ENCODE measurements at regions not wholly inside any gene's neighbourhood (a gene's known extent, or its start where the extent isn't known, plus 50 kb on each side); places are given as distances from the start of the nearest gene placed in this dataset.

DNA sequence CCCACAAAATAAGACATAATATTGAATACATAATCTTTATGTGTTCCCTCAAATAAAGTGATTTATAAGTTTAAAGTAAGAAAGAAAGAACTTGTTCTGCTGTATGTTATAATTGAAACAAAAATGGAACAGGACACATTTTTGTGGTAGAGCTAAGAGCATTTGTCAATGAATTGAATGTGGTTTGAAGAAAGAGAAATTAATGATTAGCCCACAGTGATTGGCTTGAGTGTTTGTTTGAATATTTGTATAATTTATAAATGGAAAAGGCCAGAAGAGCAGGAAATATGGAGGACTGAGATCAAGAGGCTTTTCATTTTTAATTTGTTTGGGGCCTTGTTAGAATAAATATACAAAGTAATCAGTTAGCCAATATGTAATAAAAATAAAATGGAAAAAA is 395.1 kb upstream of the CDH19 start:
- no peak for DNase-seq
- no peaks in the 10 kb centered on the region for H3K27me3 ChIP-seq (ENCODE audit: control insufficient read depth, insufficient read depth, low read length)
- no peak overlapping the region for H3K4me3 ChIP-seq (ENCODE audit: low read length)

DNA sequence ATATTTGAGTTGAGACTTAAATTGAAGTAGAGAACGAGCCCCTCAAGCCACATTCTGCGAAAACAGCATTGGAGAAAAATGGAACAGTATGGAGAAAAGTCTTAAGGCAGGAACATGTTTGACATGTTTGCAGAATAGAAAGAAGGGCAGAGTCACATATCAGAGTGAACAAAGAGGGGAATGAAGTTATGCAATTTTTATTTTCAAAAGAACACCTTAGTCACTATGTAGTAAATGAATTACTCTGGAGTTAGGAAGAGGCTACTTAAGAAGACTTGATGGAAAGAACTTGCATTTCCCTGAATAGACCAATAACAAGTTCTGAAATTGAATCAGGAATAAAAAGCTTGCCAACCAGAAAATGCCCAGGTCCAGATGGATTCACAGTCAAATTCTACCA is 391.4 kb upstream of the CDH19 start:
- Histone ChIP-seq H3K4me1 (ENCODE audit: control insufficient read depth, insufficient read depth, low read length) (no peaks in the 10 kb centered on the region), H3K27ac (ENCODE audit: low read length) (no peak overlapping the region), H3K36me3 (ENCODE audit: control insufficient read depth, insufficient read depth, low read length) (no peaks in the 10 kb centered on the region), H3K9me3 (ENCODE audit: control insufficient read depth, low read depth, low read length) (no peaks in the 10 kb centered on the region), H3K4me3 (ENCODE audit: low read length) (no peak overlapping the region), H3K27me3 (ENCODE audit: control insufficient read depth, insufficient read depth, low read length) (no peaks in the 10 kb centered on the region)
- WGBS (ENCODE audit: insufficient coverage, low lambda C conversion rate) = 86% methylated on average over 2 of the region's 2 CpGs
- no peak for DNase-seq

More for the DNA sequence above, 395.1 kb upstream of the CDH19 start:
- Histone ChIP-seq H3K4me1 (ENCODE audit: control insufficient read depth, insufficient read depth, low read length) (no peaks in the 10 kb centered on the region), H3K27ac (ENCODE audit: low read length) (no peak overlapping the region), H3K36me3 (ENCODE audit: control insufficient read depth, insufficient read depth, low read length) (no peaks in the 10 kb centered on the region), H3K9me3 (ENCODE audit: control insufficient read depth, low read depth, low read length) (no peaks in the 10 kb centered on the region)

DNA sequence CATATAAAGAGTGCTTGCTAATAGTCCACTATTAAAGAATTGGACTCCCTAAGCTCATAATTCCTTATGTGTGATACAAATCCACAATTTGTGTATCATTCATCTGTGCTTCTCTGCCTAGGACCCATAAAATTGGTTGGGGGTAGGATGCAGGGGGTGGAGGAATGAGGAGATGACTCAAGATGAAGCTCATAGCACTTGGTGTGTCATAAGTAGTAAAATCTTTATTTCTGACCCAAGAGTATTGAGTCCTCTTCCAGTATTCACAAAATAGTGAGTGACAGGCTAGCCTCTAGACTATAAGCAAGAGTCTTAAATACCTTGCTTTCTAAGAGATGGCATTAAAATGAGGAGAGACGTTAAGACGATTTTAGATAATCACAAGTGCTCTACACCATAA is 390.9 kb upstream of the CDH19 start:
- H3K4me3 ChIP-seq (ENCODE audit: low read length) = no peak overlapping the region
- no CpG with 5 or more reads among the region's 2 CpGs for WGBS (ENCODE audit: insufficient coverage, low lambda C conversion rate)
- H3K9me3 ChIP-seq (ENCODE audit: control insufficient read depth, low read depth, low read length) = no peaks in the 10 kb centered on the region
- H3K4me1 ChIP-seq (ENCODE audit: control insufficient read depth, insufficient read depth, low read length) = no peaks in the 10 kb centered on the region
- DNase-seq = no peak
- H3K27me3 ChIP-seq (ENCODE audit: control insufficient read depth, insufficient read depth, low read length) = no peaks in the 10 kb centered on the region
- H3K36me3 ChIP-seq (ENCODE audit: control insufficient read depth, insufficient read depth, low read length) = no peaks in the 10 kb centered on the region
- H3K27ac ChIP-seq (ENCODE audit: low read length) = no peak overlapping the region

DNA sequence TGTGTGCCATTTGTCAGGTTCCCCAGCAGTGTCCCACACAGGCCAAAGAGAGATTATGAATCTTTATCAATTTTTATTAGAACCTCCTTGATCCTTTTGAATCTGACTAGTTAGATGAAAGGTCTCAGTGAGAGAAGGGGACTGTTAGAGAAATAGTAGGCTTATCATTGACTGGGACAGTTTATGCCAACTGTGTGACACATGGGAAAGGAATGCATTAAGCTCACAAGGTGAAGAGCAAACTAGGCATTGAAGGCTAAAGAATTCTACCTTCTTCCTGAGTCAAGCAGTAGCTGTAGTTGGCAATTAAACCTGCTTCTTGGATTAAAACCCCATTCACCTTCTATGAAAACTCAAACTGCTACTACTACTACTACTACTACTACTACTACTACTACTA is 389.6 kb upstream of the CDH19 start:
- no peaks in the 10 kb centered on the region for H3K9me3 ChIP-seq (ENCODE audit: control insufficient read depth, low read depth, low read length)
- no peak overlapping the region for H3K4me3 ChIP-seq (ENCODE audit: low read length)
- H3K27me3 ChIP-seq (ENCODE audit: control insufficient read depth, insufficient read depth, low read length) = no peaks in the 10 kb centered on the region
- H3K36me3 ChIP-seq (ENCODE audit: control insufficient read depth, insufficient read depth, low read length) = no peaks in the 10 kb centered on the region
- H3K27ac ChIP-seq (ENCODE audit: low read length) = no peak overlapping the region
- H3K4me1 ChIP-seq (ENCODE audit: control insufficient read depth, insufficient read depth, low read length) = no peaks in the 10 kb centered on the region
- DNase-seq = no peak

DNA sequence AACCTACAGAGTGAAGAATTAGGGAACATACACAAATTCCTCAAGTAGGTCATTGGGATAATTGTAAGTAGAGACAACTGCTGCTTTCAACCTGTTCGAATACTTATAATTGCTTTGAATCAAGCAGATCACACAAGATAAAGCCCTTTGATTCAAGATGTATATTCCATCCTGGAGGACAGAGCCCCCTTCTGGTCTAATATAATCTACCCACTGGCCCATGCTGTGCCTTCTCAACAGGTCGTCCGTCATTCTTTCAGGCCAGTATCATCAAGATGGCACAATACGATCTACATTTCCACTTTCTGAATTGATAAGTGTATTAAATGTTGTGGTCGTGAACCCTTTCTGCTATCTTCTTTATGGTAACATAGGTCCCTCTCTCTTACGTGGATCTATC is 387.0 kb upstream of the CDH19 start:
- no peaks in the 10 kb centered on the region for H3K9me3 ChIP-seq (ENCODE audit: control insufficient read depth, low read depth, low read length)
- H3K36me3 ChIP-seq (ENCODE audit: control insufficient read depth, insufficient read depth, low read length) = no peaks in the 10 kb centered on the region
- no peak overlapping the region for H3K27ac ChIP-seq (ENCODE audit: low read length)
- WGBS (ENCODE audit: insufficient coverage, low lambda C conversion rate) = 82% methylated on average over 4 of the region's 6 CpGs
- no peaks in the 10 kb centered on the region for H3K27me3 ChIP-seq (ENCODE audit: control insufficient read depth, insufficient read depth, low read length)
- DNase-seq = no peak
- no peaks in the 10 kb centered on the region for H3K4me1 ChIP-seq (ENCODE audit: control insufficient read depth, insufficient read depth, low read length)
- H3K4me3 ChIP-seq (ENCODE audit: low read length) = no peak overlapping the region

DNA sequence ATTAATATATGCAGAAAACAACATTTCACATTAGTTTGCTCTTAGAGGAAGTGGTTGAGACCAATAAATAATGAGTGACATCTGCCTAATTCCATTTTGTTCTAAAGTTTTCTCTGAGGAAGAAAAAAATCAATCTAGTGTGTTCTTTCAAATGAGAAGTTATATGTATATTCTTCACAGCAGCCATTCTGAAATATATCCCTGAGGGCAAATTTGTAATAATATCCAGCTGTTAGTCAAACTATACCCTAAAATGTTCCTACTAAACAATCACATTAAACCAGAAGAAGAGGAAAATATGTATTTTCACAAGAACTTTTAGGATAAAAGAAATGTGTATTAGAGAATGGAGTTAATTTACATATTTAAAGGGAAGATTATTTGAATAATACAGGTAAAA is 375.1 kb upstream of the CDH19 start:
- Histone ChIP-seq H3K4me1 (ENCODE audit: control insufficient read depth, insufficient read depth, low read length) (no peaks in the 10 kb centered on the region), H3K4me3 (ENCODE audit: low read length) (no peak overlapping the region)

DNA sequence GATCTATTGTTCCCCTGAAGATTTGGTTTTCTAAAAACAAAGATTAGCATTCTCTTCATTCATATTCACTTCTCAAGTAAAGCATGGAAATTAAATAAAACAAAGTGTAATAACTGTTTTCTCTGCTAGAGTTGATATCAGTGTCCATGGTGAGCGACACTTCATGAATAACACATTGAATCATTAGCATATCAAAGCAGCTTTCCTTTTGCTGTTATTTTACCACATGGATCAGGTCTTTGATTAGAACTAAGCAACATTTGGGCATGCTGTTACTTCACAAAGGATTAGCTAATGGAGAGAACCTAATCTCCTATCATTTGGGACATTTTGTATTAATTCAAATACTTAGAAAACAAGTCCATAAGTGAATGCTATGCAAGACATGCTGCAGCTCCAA is 368.8 kb upstream of the CDH19 start:
- DNase-seq = no peak
- no peak overlapping the region for H3K27ac ChIP-seq (ENCODE audit: low read length)
- no peaks in the 10 kb centered on the region for H3K4me1 ChIP-seq (ENCODE audit: control insufficient read depth, insufficient read depth, low read length)
- H3K36me3 ChIP-seq (ENCODE audit: control insufficient read depth, insufficient read depth, low read length) = no peaks in the 10 kb centered on the region
- no peaks in the 10 kb centered on the region for H3K27me3 ChIP-seq (ENCODE audit: control insufficient read depth, insufficient read depth, low read length)
- no peak overlapping the region for H3K4me3 ChIP-seq (ENCODE audit: low read length)
- H3K9me3 ChIP-seq (ENCODE audit: control insufficient read depth, low read depth, low read length) = no peaks in the 10 kb centered on the region
- 57% methylated on average over 1 of the region's 1 CpG for WGBS (ENCODE audit: insufficient coverage, low lambda C conversion rate)

More for the DNA sequence above, 375.1 kb upstream of the CDH19 start:
- DNase-seq = no peak
- no peaks in the 10 kb centered on the region for H3K9me3 ChIP-seq (ENCODE audit: control insufficient read depth, low read depth, low read length)
- H3K27ac ChIP-seq (ENCODE audit: low read length) = no peak overlapping the region
- no peaks in the 10 kb centered on the region for H3K27me3 ChIP-seq (ENCODE audit: control insufficient read depth, insufficient read depth, low read length)
- H3K36me3 ChIP-seq (ENCODE audit: control insufficient read depth, insufficient read depth, low read length) = no peaks in the 10 kb centered on the region

DNA sequence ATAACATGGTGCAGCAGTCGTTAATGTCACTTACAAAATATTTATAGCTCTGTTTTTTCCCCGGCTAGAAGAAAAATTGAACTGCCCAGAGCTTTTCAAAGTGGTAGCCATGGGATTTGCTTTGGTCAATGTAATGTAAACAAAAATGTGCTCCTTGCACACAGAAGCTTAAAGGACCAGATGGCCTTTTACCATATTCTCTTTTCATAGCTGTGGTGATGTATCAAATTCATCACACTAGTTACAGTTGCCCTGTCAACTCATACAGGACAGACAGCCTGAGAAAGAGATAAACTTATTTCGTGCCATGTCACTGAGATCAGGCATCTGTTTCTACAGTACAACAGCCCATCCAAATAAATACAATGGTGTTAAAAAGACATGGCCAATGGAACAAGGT is 368.1 kb upstream of the CDH19 start:
- WGBS (ENCODE audit: insufficient coverage, low lambda C conversion rate) = 60% methylated on average over 1 of the region's 3 CpGs

DNA sequence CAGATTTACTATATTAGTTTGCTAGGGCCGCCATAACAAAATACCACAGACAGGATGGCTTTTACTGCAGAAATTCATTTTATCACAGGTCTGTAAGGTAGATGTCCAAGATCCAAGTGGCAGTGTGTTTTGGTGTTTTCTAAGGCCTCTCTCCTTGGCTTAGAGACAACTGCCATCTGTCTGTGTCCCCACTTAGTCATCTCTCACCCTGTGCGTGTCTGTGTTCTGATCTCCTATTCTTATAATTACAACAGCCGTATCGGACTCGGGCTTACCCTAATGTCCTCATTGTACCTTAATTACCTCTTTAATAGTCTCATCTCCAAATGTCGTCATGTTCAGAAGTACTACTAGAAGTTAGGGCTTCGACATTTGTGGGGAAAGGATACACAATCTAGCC is 362.3 kb upstream of the CDH19 start:
- Histone ChIP-seq H3K4me1 (ENCODE audit: control insufficient read depth, insufficient read depth, low read length) (no peaks in the 10 kb centered on the region), H3K9me3 (ENCODE audit: control insufficient read depth, low read depth, low read length) (no peaks in the 10 kb centered on the region), H3K36me3 (ENCODE audit: control insufficient read depth, insufficient read depth, low read length) (no peaks in the 10 kb centered on the region), H3K4me3 (ENCODE audit: low read length) (no peak overlapping the region), H3K27me3 (ENCODE audit: control insufficient read depth, insufficient read depth, low read length) (no peaks in the 10 kb centered on the region), H3K27ac (ENCODE audit: low read length) (no peak overlapping the region)
- DNase-seq = no peak
- WGBS (ENCODE audit: insufficient coverage, low lambda C conversion rate) = no CpG with 5 or more reads among the region's 7 CpGs

More for the DNA sequence above, 368.1 kb upstream of the CDH19 start:
- Histone ChIP-seq H3K36me3 (ENCODE audit: control insufficient read depth, insufficient read depth, low read length) (no peaks in the 10 kb centered on the region), H3K4me1 (ENCODE audit: control insufficient read depth, insufficient read depth, low read length) (no peaks in the 10 kb centered on the region), H3K27me3 (ENCODE audit: control insufficient read depth, insufficient read depth, low read length) (no peaks in the 10 kb centered on the region), H3K9me3 (ENCODE audit: control insufficient read depth, low read depth, low read length) (no peaks in the 10 kb centered on the region), H3K4me3 (ENCODE audit: low read length) (no peak overlapping the region), H3K27ac (ENCODE audit: low read length) (no peak overlapping the region)
- DNase-seq = no peak

DNA sequence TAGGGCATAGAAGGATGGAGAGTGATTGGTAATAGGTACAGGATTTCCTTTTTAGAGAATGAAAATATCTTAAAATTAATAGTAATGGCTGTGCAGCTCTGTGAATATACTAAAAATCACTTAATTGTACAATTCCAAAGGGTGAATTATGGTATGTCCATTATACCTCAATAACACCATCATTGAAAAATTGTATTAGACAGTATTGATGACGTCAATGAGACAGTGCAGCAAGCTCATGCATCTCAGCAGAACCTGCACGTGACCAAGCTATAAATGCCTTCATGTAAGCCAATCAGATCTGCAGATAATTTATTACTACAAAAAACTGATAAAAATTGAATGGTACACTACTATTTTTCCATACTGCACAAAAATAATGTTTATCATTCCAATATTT is 354.4 kb upstream of the CDH19 start:
- Histone ChIP-seq H3K27ac (ENCODE audit: low read length) (no peak overlapping the region), H3K4me3 (ENCODE audit: low read length) (no peak overlapping the region), H3K4me1 (ENCODE audit: control insufficient read depth, insufficient read depth, low read length) (no peaks in the 10 kb centered on the region), H3K36me3 (ENCODE audit: control insufficient read depth, insufficient read depth, low read length) (no peaks in the 10 kb centered on the region), H3K27me3 (ENCODE audit: control insufficient read depth, insufficient read depth, low read length) (no peaks in the 10 kb centered on the region), H3K9me3 (ENCODE audit: control insufficient read depth, low read depth, low read length) (no peaks in the 10 kb centered on the region)
- WGBS (ENCODE audit: insufficient coverage, low lambda C conversion rate) = no CpG with 5 or more reads among the region's 2 CpGs
- DNase-seq = no peak

DNA sequence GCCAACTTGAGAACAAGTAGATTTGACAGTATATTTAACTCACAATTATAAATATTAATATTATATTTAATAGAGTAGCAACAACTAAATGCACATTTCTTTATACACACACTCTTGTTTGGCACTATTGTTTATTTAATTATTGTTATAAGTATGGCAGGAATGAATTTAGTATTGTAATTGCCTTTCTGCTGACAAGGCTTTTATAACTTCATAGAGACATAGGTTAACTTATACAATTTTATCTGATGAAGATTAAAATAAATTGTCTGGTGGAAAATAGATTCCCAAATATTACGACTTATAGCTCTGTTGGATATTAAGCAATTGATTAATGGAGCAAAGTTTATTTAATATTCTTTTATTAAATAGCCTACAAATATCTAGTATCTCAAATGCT is 347.9 kb upstream of the CDH19 start:
- no peak for DNase-seq
- Histone ChIP-seq H3K36me3 (ENCODE audit: control insufficient read depth, insufficient read depth, low read length) (no peaks in the 10 kb centered on the region), H3K27ac (ENCODE audit: low read length) (no peak overlapping the region), H3K4me3 (ENCODE audit: low read length) (no peak overlapping the region), H3K4me1 (ENCODE audit: control insufficient read depth, insufficient read depth, low read length) (no peaks in the 10 kb centered on the region), H3K9me3 (ENCODE audit: control insufficient read depth, low read depth, low read length) (peaks cover 3% of the 10 kb centered on the region), H3K27me3 (ENCODE audit: control insufficient read depth, insufficient read depth, low read length) (no peaks in the 10 kb centered on the region)
- 88% methylated on average over 1 of the region's 1 CpG for WGBS (ENCODE audit: insufficient coverage, low lambda C conversion rate)
